SW480 (cell line): ENCODE measurements at regions not wholly inside any gene's neighbourhood (a gene's known extent, or its start where the extent isn't known, plus 50 kb on each side); places are given as distances from the start of the nearest gene placed in this dataset.

Experiments
- DNase-seq: peaks from one replicate; pipeline ENCODE4 v3.0.0-alpha.2; 2016; ENCODE audit warnings: low spot score

GRCh38 chr6:21522143-21522747 is 71.3 kb upstream of the SOX4 start:
- DNase-seq, result no peak

- DNase-seq, result no peak
Measured at GRCh38 chr6:21522797-21523456, 70.6 kb upstream of the SOX4 start.

GRCh38 chr6:21523652-21524051 is 69.9 kb upstream of the SOX4 start:
- no peak for DNase-seq

- DNase-seq, result no peak
Measured at GRCh38 chr6:21524201-21524600, 69.3 kb upstream of the SOX4 start.

- no peak for DNase-seq
Measured at GRCh38 chr6:21526974-21527373, 66.6 kb upstream of the SOX4 start.

GRCh38 chr6:21527731-21528130 is 65.8 kb upstream of the SOX4 start:
- no peak for DNase-seq

- DNase-seq, result no peak
Measured at GRCh38 chr6:21529431-21529830, 64.1 kb upstream of the SOX4 start.

- DNase-seq, result no peak
Measured at GRCh38 chr6:21531393-21531792, 62.2 kb upstream of the SOX4 start.

- DNase-seq, result no peak
Measured at GRCh38 chr6:21533678-21534077, 59.9 kb upstream of the SOX4 start.

- no peak for DNase-seq
Measured at GRCh38 chr6:21536280-21536766, 57.2 kb upstream of the SOX4 start.

- DNase-seq, result no peak
Measured at GRCh38 chr6:21537637-21538036, 55.9 kb upstream of the SOX4 start.

- no peak for DNase-seq
Measured at GRCh38 chr6:21538186-21538798, 55.3 kb upstream of the SOX4 start.

- DNase-seq, result no peak
Measured at GRCh38 chr6:21539621-21540100, 53.9 kb upstream of the SOX4 start.
